Muscle of leg (tissue), 3 donors: ENCODE measurements at regions not wholly inside any gene's neighbourhood (a gene's known extent, or its start where the extent isn't known, plus 50 kb on each side); places are given as distances from the start of the nearest gene placed in this dataset.

ENCODE experiments used
- DNase-seq: peaks from one replicate; pipeline ENCODE4 v3.0.0; 2013
- H3K27ac ChIP-seq: one replicate; pipeline ENCODE4 v1.5.1; 2013; ENCODE audit warnings: mild to moderate bottlenecking, low read length, control low read depth
- H3K27me3 ChIP-seq: one replicate; pipeline ENCODE4 v1.6.1; 2013; ENCODE audit warnings: low read length; ENCODE audit not compliant: control insufficient read depth, insufficient read depth
- H3K36me3 ChIP-seq: one replicate; pipeline ENCODE4 v1.6.1; 2013; ENCODE audit warnings: low read length; ENCODE audit not compliant: control insufficient read depth, insufficient read depth
- H3K4me1 ChIP-seq: one replicate; pipeline ENCODE4 v1.6.1; 2013; ENCODE audit warnings: low read length; ENCODE audit not compliant: control insufficient read depth, insufficient read depth
- H3K4me3 ChIP-seq: one replicate; pipeline ENCODE4 v1.5.1; 2013; ENCODE audit warnings: low read length, control low read depth
- H3K9me3 ChIP-seq: replicated peaks from 2 replicates; pipeline ENCODE4 v1.6.1; 2013; ENCODE audit warnings: low read depth, low read length; ENCODE audit not compliant: control insufficient read depth
- WGBS: methylation state at CpG from one replicate; pipeline ENCODE4 v1.1.5; 2013; ENCODE audit warnings: missing lambda C conversion rate; ENCODE audit not compliant: insufficient coverage; 5-methylcytosine and 5-hydroxymethylcytosine counted together

GRCh38 chrX:94545722-94546121 lies 871.7 kb downstream of the FAM133A start:
- no peaks in the 10 kb centered on the region for H3K9me3 ChIP-seq
- no peak overlapping the region for H3K27ac ChIP-seq
- no peak overlapping the region for H3K4me3 ChIP-seq
- no CpG with 5 or more reads among the region's 2 CpGs for WGBS
- no peaks in the 10 kb centered on the region for H3K27me3 ChIP-seq
- no peaks in the 10 kb centered on the region for H3K4me1 ChIP-seq
- H3K36me3 ChIP-seq, result no peaks in the 10 kb centered on the region
- DNase-seq, result no peak

- peaks cover 7% of the 10 kb centered on the region for H3K27me3 ChIP-seq
- H3K4me3 ChIP-seq, result no peak overlapping the region
- H3K9me3 ChIP-seq, result peaks cover 3% of the 10 kb centered on the region
- WGBS, result 90% methylated on average over 2 of the region's 4 CpGs
- DNase-seq, result no peak
- no peak overlapping the region for H3K27ac ChIP-seq
- H3K36me3 ChIP-seq, result no peaks in the 10 kb centered on the region
- no peaks in the 10 kb centered on the region for H3K4me1 ChIP-seq
Observed at GRCh38 chrX:94551831-94552230, 877.8 kb downstream of the FAM133A start.

DNA sequence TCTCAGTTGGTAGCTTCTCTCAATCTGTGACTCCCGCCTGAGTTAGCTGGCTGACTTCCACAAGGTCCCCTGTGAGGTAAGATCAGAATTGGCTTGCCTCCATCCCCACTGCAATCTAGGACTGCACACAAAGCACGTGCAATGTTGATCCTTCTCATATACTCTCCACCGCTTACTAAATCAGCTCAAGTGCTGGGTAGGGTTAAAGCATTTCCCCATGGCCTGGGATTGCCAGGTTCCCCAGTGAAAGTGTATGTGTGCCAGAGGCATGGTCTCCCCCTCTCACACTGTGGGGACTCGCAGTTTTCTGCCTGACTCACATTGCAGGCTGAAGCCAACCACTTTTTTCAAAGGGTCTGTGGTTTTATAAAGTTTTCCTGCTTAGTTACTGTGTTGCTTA lies 886.9 kb downstream of the FAM133A start:
- peak; percentile 9 for DNase-seq
- Histone ChIP-seq H3K27me3 (no peaks in the 10 kb centered on the region), H3K4me3 (no peak overlapping the region), H3K4me1 (no peaks in the 10 kb centered on the region), H3K27ac (no peak overlapping the region), H3K9me3 (peaks cover 4% of the 10 kb centered on the region), H3K36me3 (no peaks in the 10 kb centered on the region)
- WGBS, result no CpG with 5 or more reads among the region's 4 CpGs

GRCh38 chrX:94576367-94577004 lies 902.5 kb downstream of the FAM133A start:
- WGBS, result 83% methylated on average over 1 of the region's 2 CpGs
- Histone ChIP-seq H3K4me1 (no peaks in the 10 kb centered on the region), H3K36me3 (no peaks in the 10 kb centered on the region), H3K27ac (no peak overlapping the region), H3K27me3 (no peaks in the 10 kb centered on the region), H3K4me3 (no peak overlapping the region), H3K9me3 (peaks cover 6% of the 10 kb centered on the region)
- DNase-seq, result no peak

DNA sequence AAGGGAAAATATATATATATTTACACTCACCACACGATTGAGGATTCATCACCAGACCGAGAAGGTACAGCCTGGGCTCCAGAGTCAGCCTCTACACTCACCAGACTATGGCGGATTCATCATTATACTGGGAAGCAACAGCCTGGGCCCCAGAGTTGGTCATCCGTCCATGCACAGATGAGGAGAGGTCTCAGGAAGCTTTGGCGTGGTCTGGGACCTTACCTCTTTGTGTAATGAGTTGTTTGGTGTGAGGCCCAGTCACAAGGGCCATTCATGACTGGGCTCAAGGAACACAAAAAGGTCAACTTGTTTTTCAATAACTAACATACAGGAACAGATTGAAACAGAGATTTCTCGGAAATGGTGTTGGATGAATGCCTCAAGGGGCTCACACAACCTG lies 926.1 kb downstream of the FAM133A start:
- Histone ChIP-seq H3K4me3 (no peak overlapping the region), H3K9me3 (no peaks in the 10 kb centered on the region), H3K27ac (no peak overlapping the region), H3K27me3 (peaks cover 3% of the 10 kb centered on the region), H3K4me1 (no peaks in the 10 kb centered on the region), H3K36me3 (no peaks in the 10 kb centered on the region)
- WGBS, result no CpG with 5 or more reads among the region's 6 CpGs
- no peak for DNase-seq

DNA sequence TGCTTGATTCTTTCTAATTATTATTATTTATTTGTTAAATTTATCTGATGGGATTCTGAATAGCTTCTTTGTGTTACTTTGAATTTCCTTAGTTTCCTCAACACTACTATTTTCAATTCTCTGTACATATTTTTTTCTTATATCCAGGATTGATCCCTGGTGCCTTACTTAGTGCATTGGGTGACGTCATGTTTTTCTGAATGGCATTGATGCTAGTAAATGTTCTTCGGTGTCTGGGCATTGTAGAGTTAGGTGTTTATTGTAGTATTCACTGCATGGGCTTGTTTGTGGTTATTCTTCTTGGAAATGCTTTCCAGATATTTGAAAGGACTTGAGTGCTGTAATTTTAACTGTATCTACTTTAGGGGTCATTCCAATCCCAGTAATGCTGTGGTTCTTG lies 938.1 kb downstream of the FAM133A start:
- H3K4me1 ChIP-seq, result no peaks in the 10 kb centered on the region
- no peak for DNase-seq
- no peaks in the 10 kb centered on the region for H3K9me3 ChIP-seq
- no peaks in the 10 kb centered on the region for H3K36me3 ChIP-seq
- H3K27me3 ChIP-seq, result peaks cover 2% of the 10 kb centered on the region
- no peak overlapping the region for H3K4me3 ChIP-seq
- H3K27ac ChIP-seq, result no peak overlapping the region
- no CpG with 5 or more reads among the region's 2 CpGs for WGBS

GRCh38 chrX:94633237-94633636 lies 959.2 kb downstream of the FAM133A start:
- Histone ChIP-seq H3K4me3 (no peak overlapping the region), H3K36me3 (no peaks in the 10 kb centered on the region), H3K4me1 (no peaks in the 10 kb centered on the region), H3K9me3 (peaks cover 16% of the 10 kb centered on the region), H3K27me3 (no peaks in the 10 kb centered on the region), H3K27ac (no peak overlapping the region)
- no peak for DNase-seq

GRCh38 chrX:94635003-94635402 lies 961.0 kb downstream of the FAM133A start:
- Histone ChIP-seq H3K9me3 (peaks cover 19% of the 10 kb centered on the region), H3K4me3 (no peak overlapping the region), H3K27ac (no peak overlapping the region), H3K36me3 (no peaks in the 10 kb centered on the region), H3K4me1 (no peaks in the 10 kb centered on the region), H3K27me3 (no peaks in the 10 kb centered on the region)
- no peak for DNase-seq
- WGBS, result 85% methylated on average over 3 of the region's 3 CpGs

DNA sequence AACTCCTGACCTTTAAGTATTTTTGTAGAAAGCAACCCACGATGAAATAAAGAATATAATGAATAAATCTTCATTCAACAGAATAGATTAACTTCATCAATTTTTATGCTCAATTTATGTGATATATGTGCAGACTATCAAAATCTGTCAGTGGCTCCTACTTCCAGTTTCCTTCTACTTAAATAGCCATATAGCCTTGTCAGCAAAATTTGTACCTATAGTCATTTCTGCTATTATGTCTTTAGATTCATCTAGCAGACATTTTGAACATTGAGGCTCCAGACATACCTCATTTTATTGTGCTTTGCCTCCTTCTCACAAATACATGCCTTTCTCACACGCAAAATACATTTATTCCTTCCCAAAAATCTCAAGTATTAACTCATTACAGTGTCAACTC lies 971.7 kb downstream of the FAM133A start:
- no peak overlapping the region for H3K27ac ChIP-seq
- H3K27me3 ChIP-seq, result no peaks in the 10 kb centered on the region
- H3K4me1 ChIP-seq, result no peaks in the 10 kb centered on the region
- no peaks in the 10 kb centered on the region for H3K36me3 ChIP-seq
- 40% methylated on average over 1 of the region's 2 CpGs for WGBS
- no peaks in the 10 kb centered on the region for H3K9me3 ChIP-seq
- H3K4me3 ChIP-seq, result no peak overlapping the region
- DNase-seq, result no peak

DNA sequence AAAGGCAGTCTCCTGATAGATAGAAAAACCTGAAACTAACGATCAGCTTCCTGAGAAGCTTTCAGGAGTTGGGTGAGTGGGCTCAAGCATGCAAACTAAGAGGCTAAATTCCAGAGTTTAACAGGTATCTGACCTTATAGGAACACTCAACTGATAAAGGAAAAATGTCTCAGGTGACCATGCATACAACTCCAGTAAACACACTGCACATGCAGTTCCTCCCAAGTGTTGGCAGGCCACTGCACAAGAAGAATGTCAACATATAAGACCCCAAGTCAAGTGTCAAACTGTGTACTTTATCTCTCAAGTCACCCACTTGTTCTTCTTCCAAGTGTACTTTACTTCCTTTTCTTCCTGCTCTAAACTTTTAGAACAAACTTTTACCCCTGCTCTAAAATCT lies 981.2 kb downstream of the FAM133A start:
- 60% methylated on average over 1 of the region's 1 CpG for WGBS
- H3K4me1 ChIP-seq, result no peaks in the 10 kb centered on the region

DNA sequence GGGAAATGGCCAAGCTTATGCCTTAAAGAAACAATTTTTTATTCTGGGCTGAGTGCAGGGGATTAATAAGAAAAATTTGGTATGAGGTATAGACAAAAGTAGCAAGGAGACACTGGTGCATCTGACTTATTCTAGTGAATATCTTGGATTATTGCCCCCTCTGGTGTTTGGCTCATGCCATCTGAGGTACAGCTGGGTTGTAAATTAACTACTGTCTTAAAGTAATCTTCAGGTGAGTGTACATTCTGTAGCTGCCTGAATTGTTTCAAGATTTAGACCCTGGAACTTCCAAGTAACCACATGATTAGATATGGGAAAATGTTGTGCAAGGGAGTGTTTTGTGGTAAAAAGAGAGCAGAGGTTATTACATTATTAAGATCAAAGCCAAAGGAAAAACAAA lies 988.7 kb downstream of the FAM133A start:
- Histone ChIP-seq H3K27ac (no peak overlapping the region), H3K27me3 (peaks cover 4% of the 10 kb centered on the region), H3K4me3 (no peak overlapping the region), H3K4me1 (no peaks in the 10 kb centered on the region), H3K9me3 (peaks cover 2% of the 10 kb centered on the region), H3K36me3 (no peaks in the 10 kb centered on the region)
- no peak for DNase-seq

More for the DNA sequence above, 981.2 kb downstream of the FAM133A start:
- Histone ChIP-seq H3K9me3 (peaks cover 2% of the 10 kb centered on the region), H3K36me3 (no peaks in the 10 kb centered on the region), H3K27me3 (no peaks in the 10 kb centered on the region), H3K27ac (no peak overlapping the region), H3K4me3 (no peak overlapping the region)
- DNase-seq, result no peak
